GM12878 (cell line): ENCODE measurements at regions not wholly inside any gene's neighbourhood (a gene's known extent, or its start where the extent isn't known, plus 50 kb on each side); places are given as distances from the start of the nearest gene placed in this dataset.

ENCODE experiments used
- ATAC-seq: fragments of 200-7000 bp; cut with Tn5 transposase; 3 replicates; pipeline ENCODE4 v1.9.1; 2020; ENCODE audit warnings: mild to moderate bottlenecking, moderate library complexity
- BruUV-seq: library from RNA; stranded (reverse); fragments of 400-500 nt; replicated peaks from 2 replicates; lab custom pipeline; 2021; lab: Mats Ljungman, UMichigan
- CTCF ChIA-PET: fragments of 300-600 bp; sonication (Branson Sonifier 250); formaldehyde crosslinking; extraction: SDS; loops from one replicate; lab custom pipeline; 2021; ENCODE audit warnings: inconsistent platforms; lab: Yijun Ruan, JAX
- POLR2A ChIA-PET: fragments of 350-600 bp; formaldehyde crosslinking; extraction: SDS; loops from one replicate; lab custom pipeline; 2021; ENCODE audit warnings: inconsistent platforms; lab: Charles Lee
- RAD21 ChIA-PET: fragments of 300-600 bp; sonication (Branson Sonifier 250); formaldehyde crosslinking; loops from one replicate; lab custom pipeline; 2023; ENCODE audit warnings: antibody characterized with exemption; ENCODE audit not compliant: unreplicated experiment; lab: Charles Lee
- SMC1A ChIA-PET: fragments of 300-600 bp; sonication (Branson Sonifier 250); formaldehyde crosslinking; loops from one replicate; lab custom pipeline; 2023; ENCODE audit not compliant: unreplicated experiment, uncharacterized antibody; lab: Charles Lee
- DNase-seq: peaks from one replicate; pipeline ENCODE4 v3.0.0-alpha.2; 2011; ENCODE audit warnings: low read depth, low spot score
- FAIRE-seq: peaks from 3 replicates; lab custom pipeline; 2011; peaks lifted over from hg19 to GRCh38; lab: Jason Lieb, UNC
- H2AFZ ChIP-seq: 2 replicates; pipeline ENCODE4 v1.6.0; 2011; ENCODE audit warnings: low read depth, low read length, control low read depth; ENCODE audit not compliant: control insufficient read depth
- H3K27ac ChIP-seq: 2 replicates; pipeline ENCODE4 v1.5.1; 2011; ENCODE audit warnings: control low read depth; ENCODE audit not compliant: control insufficient read depth, insufficient read depth
- H3K27me3 ChIP-seq, 2 experiments: replicated peaks in 1 of 2; 2 replicates each; pipeline versions ENCODE4 v1.6.0 to v1.6.1; 2011; ENCODE audit warnings: low read length in 1 of 2; ENCODE audit not compliant: control insufficient read depth in 2 of 2, insufficient read depth in 2 of 2
- H3K36me3 ChIP-seq, 2 experiments: 2 replicates each; pipeline ENCODE4 v1.5.1; 2011; ENCODE audit warnings: low read length in 1 of 2; ENCODE audit not compliant: control insufficient read depth in 2 of 2, insufficient read depth in 2 of 2
- H3K4me1 ChIP-seq: 2 replicates; pipeline ENCODE4 v1.6.1; 2011; ENCODE audit warnings: mild to moderate bottlenecking, low read length, moderate library complexity, mixed read lengths; ENCODE audit not compliant: control insufficient read depth, insufficient read depth
- H3K4me2 ChIP-seq: 2 replicates; pipeline ENCODE4 v1.6.0; 2011; ENCODE audit warnings: control low read depth; ENCODE audit not compliant: control insufficient read depth, insufficient read depth
- H3K4me3 ChIP-seq: fragments of 200-600 bp; sonication (generic); 2 replicates; pipeline ENCODE4 v1.5.1; 2016
- H3K79me2 ChIP-seq: 2 replicates; pipeline ENCODE4 v1.6.0; 2011; ENCODE audit warnings: low read length; ENCODE audit not compliant: control insufficient read depth, insufficient read depth
- H3K9ac ChIP-seq: 2 replicates; pipeline ENCODE4 v1.8.0; 2011; ENCODE audit warnings: low read length, control low read depth, mixed read lengths; ENCODE audit not compliant: control insufficient read depth, insufficient read depth
- H3K9me3 ChIP-seq: replicated peaks from 3 replicates; pipeline ENCODE4 v1.5.1; 2011; ENCODE audit warnings: mild to moderate bottlenecking, low read length; ENCODE audit not compliant: control insufficient read depth, insufficient read depth
- H4K20me1 ChIP-seq: 2 replicates; pipeline ENCODE4 v1.6.0; 2011; ENCODE audit not compliant: control insufficient read depth, insufficient read depth
- ATF3 ChIP-seq: IDR thresholded peaks from 2 replicates; pipeline ENCODE4 v1.6.1; 2011; ENCODE audit warnings: low read depth, mild to moderate bottlenecking, low read length, moderate library complexity, borderline replicate concordance; ENCODE audit errors: extremely low read depth
- BMI1 ChIP-seq: fragments of 450-650 bp; IDR thresholded peaks from 2 replicates; pipeline ENCODE4 v1.6.1; 2016; ENCODE audit warnings: mild to moderate bottlenecking, moderate library complexity, borderline replicate concordance
- CHD1 ChIP-seq: IDR thresholded peaks from 2 replicates; pipeline ENCODE4 v1.6.1; 2012; ENCODE audit warnings: low read depth, low read length, improper control_type of control experiment
- FOXK2 ChIP-seq: fragments of 450-650 bp; IDR thresholded peaks from 2 replicates; pipeline ENCODE4 v1.6.1; 2017; ENCODE audit warnings: mild to moderate bottlenecking, moderate library complexity
- HDGF ChIP-seq: fragments of 450-650 bp; IDR thresholded peaks from 2 replicates; pipeline ENCODE4 v1.6.1; 2016; ENCODE audit warnings: antibody characterized with exemption
- JUND ChIP-seq: IDR thresholded peaks from 2 replicates; pipeline ENCODE4 v1.6.1; 2012; ENCODE audit warnings: low read depth, mild to moderate bottlenecking, low read length, improper control_type of control experiment, moderate library complexity
- MYB ChIP-seq: fragments of 150-350 bp; IDR thresholded peaks from 2 replicates; pipeline ENCODE4 v1.6.1; 2014; ENCODE audit warnings: mild to moderate bottlenecking, low read depth, low read length, borderline replicate concordance
- SUPT20H ChIP-seq: IDR thresholded peaks from 2 replicates; pipeline ENCODE4 v1.6.1; 2011; ENCODE audit warnings: low read depth, mild to moderate bottlenecking, low read length, moderate library complexity, borderline replicate concordance; ENCODE audit not compliant: control insufficient read depth
- USF1 ChIP-seq: IDR thresholded peaks from 2 replicates; pipeline ENCODE4 v1.6.1; 2011; ENCODE audit warnings: borderline replicate concordance, low read depth, mild to moderate bottlenecking, moderate library complexity, mixed read lengths, low read length; ENCODE audit not compliant: insufficient read depth; ENCODE audit errors: extremely low read length
- USF2 ChIP-seq: IDR thresholded peaks from 2 replicates; pipeline ENCODE4 v1.6.1; 2011; ENCODE audit warnings: low read depth, low read length, improper control_type of control experiment, borderline replicate concordance
- WGBS: methylation state at CpG from one replicate; pipeline ENCODE4 v1.1.6; 2016; ENCODE audit warnings: low lambda C conversion rate; ENCODE audit not compliant: insufficient replicate concordance, insufficient coverage; ENCODE audit errors: missing lambda C conversion rate; 5-methylcytosine and 5-hydroxymethylcytosine counted together
- in situ Hi-C: fragments of 300-500 bp; cut with MboI; formaldehyde crosslinking; loops from 9 replicates; pipeline ENCODE4 v1.14.3; 2018; ENCODE audit warnings: mixed read lengths
- intact Hi-C: fragments of 100-400 bp; cut with micrococcal nuclease; formaldehyde crosslinking; loops from one replicate; pipeline ENCODE4 v1.14.2; 2022; ENCODE audit not compliant: unreplicated experiment

GRCh38 chr5:57318251-57318650 lies 144.4 kb downstream of the GPBP1 start:
- 60% methylated on average over 5 of the region's 5 CpGs for WGBS
- ChIA-PET POLR2A (no interaction called here), CTCF (no interaction called here), SMC1A (interaction anchor here (1.5 kb wide), 1 partner anchor 20 kb away, joined by 5 read pairs; no protein-coding TSS in a partner anchor), RAD21 (no interaction called here)
- Histone ChIP-seq H3K4me2 (no peak overlapping the region), H3K36me3 (no peaks in the 10 kb centered on the region), H3K4me1 (no peaks in the 10 kb centered on the region), H3K27ac (no peak overlapping the region), H3K27me3 (peaks cover 0 to 2% of the 10 kb centered on the region in 2 experiments), H4K20me1 (no peaks in the 10 kb centered on the region), H3K9ac (no peak overlapping the region), H3K9me3 (no peaks in the 10 kb centered on the region), H3K79me2 (no peaks in the 10 kb centered on the region), H3K4me3 (no peak overlapping the region), H2AFZ (no peak overlapping the region)
- FAIRE-seq: no peak
- no peak for DNase-seq
- intact Hi-C loops: no loop called here
- in situ Hi-C loops: no loop called here
- BruUV-seq: no TSS peak
- ATAC-seq: no peak
- TF ChIP-seq JUND (no peak), ATF3 (no peak), FOXK2 (no peak), CHD1 (no peak), HDGF (no peak), USF2 (no peak), BMI1 (no peak), USF1 (no peak), MYB (no peak), SUPT20H (no peak)
